Anterior cingulate cortex (tissue), 58 donors: ENCODE measurements at regions not wholly inside any gene's neighbourhood (a gene's known extent, or its start where the extent isn't known, plus 50 kb on each side); places are given as distances from the start of the nearest gene placed in this dataset.

Source experiments
- DNase-seq, 58 donors: peaks; one replicate each; lab custom pipeline; 2025; lab: John Stamatoyannopoulos, UW

DNA sequence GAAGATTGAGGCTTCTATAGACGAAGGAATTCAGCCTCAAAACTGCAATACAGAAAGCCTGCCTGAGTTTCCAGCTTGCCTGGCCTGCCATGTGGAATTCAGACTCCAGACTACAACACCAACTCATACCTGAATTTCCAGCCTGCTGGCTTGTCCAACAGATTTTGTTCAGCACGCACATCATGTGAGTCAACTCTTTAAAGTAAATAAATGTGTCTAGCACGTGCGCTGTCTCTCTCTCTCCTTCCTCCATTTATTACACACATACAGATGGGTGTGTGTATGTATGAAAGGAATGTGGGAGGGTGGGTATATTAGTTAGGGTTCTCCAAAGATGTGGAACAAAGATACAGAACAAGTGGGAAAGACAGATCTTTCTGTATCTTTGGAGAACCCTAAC is 82.4 kb upstream of the TAS2R1 start:
- DNase-seq = no peak

DNA sequence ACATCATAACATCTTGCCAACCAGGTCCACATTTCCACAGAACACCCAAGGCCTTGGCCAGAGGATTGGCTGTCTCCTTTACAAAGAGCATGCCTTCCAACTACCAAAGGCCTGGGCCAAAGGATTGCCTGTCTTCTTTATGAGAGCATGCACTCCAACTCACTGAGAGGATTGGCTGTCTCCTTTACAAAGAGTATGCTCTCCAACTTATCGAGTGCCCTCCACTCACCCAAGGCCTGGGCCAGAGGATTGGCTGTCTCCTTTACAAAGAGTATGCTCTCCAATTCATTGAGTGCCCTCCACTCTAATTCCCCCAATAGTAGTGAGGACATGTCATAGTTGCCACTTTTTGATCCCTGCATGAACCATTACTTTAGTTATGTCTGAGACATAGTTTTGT is 79.9 kb upstream of the TAS2R1 start:
- DNase-seq = no peak

DNA sequence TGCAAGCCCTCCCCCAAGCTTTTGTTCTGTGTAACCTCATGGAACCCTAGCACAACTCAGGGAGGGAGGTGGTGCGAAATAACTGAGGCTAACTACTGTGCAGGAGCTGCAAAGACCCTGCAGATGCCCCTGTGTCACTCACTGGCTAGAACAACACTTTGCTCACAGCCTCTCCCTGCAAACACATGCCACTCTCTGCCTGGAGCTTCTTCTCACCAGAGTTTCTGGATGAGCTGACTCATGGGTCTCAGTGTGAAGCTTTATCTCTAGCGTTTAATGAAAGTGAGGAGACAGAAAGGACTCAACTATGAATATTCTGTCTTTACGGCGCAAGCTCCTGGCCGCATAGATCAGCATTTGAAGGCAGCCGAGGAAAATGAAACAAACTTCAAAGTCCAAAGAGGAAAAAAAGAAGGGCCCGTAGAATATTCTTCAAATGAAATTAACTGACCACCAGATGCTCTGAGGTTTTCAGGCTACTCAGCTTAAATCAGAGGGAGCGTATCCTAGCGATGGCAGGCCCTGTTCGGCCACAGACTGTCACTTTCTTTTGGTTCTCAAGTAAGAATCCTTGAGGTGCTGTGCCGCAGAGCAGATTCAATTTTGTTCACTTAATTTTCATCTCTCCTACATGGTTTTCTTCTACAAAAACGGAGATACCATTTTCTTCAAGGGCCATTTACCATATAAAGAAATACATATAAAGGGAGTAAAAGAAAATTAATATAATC is 77.7 kb upstream of the TAS2R1 start:
- DNase-seq = no peak

DNA sequence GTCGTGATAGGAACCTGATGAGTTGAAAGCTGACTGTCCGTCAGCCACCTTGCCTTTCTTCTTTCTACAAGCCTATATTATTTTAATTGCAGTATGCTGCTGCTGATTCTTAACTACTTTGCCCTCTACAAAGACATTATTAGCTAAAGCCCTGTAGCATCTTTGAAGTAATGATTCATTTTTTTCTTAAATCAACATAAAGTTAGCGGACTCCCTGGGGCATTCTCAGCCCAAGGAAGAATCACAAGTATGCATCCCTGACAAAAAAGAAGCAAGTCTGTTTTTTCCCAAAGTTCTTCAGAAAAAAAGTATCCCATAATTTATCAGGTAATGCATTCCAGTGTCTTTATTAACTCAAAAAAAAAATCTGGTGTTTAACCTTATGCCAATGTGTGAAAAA is 69.5 kb upstream of the TAS2R1 start:
- DNase-seq = no peak

DNA sequence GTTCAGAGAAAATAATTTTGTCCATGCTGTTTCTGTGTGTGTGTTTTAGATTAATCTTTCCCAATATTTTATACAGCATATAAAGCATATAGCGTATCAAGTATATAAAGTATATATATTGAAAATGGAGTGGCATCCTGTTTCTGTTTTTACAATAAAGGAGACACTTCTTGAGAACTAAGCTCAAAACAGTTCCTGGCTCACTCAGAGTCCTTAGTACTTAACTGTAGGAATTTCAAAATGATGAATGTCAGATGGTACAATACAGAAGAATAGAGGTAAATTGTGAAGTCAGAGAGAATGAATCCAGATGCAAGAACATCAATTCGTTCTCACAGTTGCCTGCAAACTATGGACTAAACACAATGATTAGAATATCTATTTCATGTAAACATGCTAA is 68.7 kb upstream of the TAS2R1 start:
- no peak for DNase-seq

DNA sequence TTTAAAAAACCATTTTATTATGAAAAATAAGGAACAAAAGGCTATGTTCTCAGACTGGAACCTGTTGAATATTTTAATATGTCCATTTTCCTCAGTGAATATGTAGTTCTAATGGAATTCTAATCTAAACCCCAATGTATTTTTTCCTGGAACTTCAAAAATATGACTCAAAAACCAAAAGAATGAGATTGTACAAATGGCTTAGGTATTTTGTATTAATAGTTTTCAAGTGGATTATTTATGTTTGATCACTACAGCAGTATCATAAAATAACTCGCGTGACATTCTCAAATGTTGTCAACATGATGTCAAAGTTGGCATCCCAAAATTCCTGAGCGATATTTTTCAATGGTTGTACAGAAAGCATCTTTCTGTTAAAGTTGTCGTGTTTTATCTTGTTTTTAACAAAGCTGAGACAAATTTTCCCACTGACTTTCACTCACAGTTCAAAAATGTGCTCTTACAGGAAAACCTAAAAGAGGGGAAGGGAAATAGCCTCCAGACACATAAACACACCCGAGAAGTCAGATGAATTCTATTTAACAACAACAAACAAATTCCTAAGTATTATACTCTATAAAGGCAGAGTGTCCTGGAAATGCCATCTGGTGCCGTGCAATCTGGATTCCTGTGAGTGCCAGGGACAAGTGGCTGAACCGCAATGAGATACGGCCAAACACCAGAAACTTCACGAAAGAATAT is 68.1 kb upstream of the TAS2R1 start:
- DNase-seq = no peak

DNA sequence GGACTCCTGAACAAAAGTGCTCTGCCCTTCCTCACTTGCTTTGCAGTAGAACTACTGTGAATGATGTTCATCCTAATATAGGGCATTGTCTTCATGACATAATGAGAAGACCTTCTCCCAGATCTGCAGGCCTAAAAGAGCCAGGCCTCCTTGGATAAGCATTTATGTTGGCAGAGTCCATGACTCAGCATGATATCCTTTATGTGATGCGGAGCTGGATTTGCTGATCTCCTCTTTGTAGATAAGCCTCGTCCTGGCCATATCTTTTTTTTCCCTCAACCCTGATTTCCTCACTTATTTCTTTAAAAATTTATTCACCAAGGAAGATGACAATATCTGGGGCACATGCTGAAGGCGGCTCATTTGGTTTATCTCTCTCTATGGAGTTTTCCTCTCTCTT is 62.4 kb upstream of the TAS2R1 start:
- DNase-seq = no peak

DNA sequence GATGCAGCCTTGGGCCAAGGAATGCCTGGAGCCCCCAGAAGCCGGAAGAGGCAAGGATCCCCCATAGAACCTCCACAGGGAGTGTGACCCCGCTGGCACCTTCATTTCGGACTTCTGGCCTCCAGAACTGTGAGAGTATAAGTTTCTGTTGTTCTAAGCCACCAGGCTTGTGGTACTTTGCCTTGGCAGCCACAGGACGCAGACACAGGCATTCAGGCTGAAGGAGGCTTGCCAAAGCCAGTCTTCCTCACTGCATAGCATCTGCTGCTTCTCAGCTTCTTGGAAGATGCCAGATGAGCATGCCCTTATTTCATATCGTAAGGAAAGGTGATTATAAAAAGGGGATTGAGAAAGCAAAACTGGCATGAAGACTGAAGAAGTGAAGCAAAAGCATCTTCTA is 61.1 kb upstream of the TAS2R1 start:
- DNase-seq = no peak

DNA sequence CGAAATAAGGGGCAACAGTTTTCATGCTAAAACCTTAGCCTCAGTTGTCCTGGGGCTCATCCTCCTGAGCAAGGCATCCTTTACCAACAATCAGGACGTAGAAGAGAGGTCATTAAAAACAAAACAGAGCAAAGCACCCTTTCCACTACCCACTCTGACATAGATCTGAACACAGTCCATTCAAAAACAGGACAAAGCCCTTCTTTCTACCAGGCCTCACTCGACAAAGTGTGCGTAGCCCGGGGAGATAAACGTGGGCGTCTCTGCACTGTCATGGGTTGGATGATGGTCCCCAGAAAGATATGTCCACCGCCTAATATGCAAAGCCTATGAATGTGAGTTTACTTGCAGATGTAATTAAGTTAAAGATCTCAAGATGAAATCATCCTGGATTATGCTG is 60.6 kb upstream of the TAS2R1 start:
- DNase-seq = no peak

DNA sequence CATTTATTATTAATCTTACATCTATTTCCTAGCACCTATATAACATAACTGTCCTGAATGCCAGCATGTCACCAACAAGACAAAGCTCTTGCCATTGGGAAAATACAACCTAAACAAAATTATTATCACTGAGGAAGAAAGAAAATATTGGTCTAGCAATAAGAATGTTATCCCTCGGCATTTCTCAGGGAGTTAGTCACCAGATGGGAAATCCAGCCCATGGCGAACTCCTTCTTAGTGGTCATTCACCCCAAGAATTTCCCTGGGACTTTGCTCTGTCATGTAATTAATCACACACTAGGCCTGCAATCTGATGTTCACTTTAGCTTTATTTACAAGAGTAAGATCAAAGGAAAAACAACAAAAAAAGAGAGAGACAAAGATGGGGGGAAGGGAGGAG is 56.1 kb upstream of the TAS2R1 start:
- no peak for DNase-seq

DNA sequence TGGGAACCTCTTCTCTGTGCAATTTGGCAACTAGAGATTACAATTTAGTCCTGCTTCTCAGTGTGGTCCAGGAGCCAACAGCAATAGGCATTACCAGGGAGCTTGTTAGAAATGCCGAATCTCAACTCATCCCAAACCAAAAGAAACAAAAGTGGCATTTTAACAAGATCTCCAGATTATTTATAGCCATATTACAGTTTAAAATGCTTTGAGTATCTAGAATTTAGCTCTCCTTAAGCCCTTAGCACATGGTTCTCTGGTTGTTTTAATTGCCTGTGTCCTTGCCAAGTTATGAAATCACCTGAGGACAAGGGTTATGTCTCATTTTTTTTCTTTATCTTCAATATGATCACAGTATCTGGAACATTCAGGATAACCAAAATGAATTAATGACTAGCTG is 51.6 kb upstream of the TAS2R1 start:
- DNase-seq = no peak
